ENCODE measurements at regions not wholly inside any gene's neighbourhood (a gene's known extent, or its start where the extent isn't known, plus 50 kb on each side); places are given as distances from the start of the nearest gene placed in this dataset.
"Not testable (repeated sequence)": the region's sequence is repeated elsewhere in the genome, so short reads cannot be mapped to it uniquely, and the experiment has no call there.

GRCh38 chr12:23083267-23083666 is 458.3 kb downstream of the ETNK1 start:
- no peak for DNase-seq

GRCh38 chr12:23084236-23084995 is 459.4 kb downstream of the ETNK1 start:
- no peak for DNase-seq

- no peak for DNase-seq
These were observed 463.6 kb downstream of the ETNK1 start for GRCh38 chr12:23088594-23088993.

GRCh38 chr12:23093488-23093887 is 468.5 kb downstream of the ETNK1 start:
- DNase-seq = no peak

- no peak for DNase-seq
These were observed 471.4 kb downstream of the ETNK1 start for GRCh38 chr12:23096321-23096720.

GRCh38 chr12:23098110-23098509 is 473.1 kb downstream of the ETNK1 start:
- DNase-seq = no peak

- DNase-seq = no peak
These were observed 473.5 kb downstream of the ETNK1 start for GRCh38 chr12:23098517-23098916.

- DNase-seq = no peak
These were observed 474.1 kb downstream of the ETNK1 start for GRCh38 chr12:23099104-23099503.

- no peak for DNase-seq
These were observed 474.6 kb downstream of the ETNK1 start for GRCh38 chr12:23099604-23100003.

- no peak for DNase-seq
These were observed 484.0 kb downstream of the ETNK1 start for GRCh38 chr12:23108957-23109356.

GRCh38 chr12:23113781-23114180 is 488.8 kb downstream of the ETNK1 start:
- DNase-seq = no peak

GRCh38 chr12:23115984-23116383 is 491.0 kb downstream of the ETNK1 start:
- no peak for DNase-seq

- no peak for DNase-seq
These were observed 501.8 kb downstream of the ETNK1 start for GRCh38 chr12:23126794-23127193.

GRCh38 chr12:23127701-23128100 is 502.7 kb downstream of the ETNK1 start:
- DNase-seq = no peak

GRCh38 chr12:23128462-23128861 is 503.5 kb downstream of the ETNK1 start:
- DNase-seq = no peak

GRCh38 chr12:23132357-23132756 is 507.4 kb downstream of the ETNK1 start:
- DNase-seq = no peak

GRCh38 chr12:23133471-23133870 is 508.5 kb downstream of the ETNK1 start:
- DNase-seq = no peak

GRCh38 chr12:23139026-23139425 is 514.1 kb downstream of the ETNK1 start:
- no peak for DNase-seq

GRCh38 chr12:23140710-23141109 is 515.7 kb downstream of the ETNK1 start:
- peak; percentile 4 to 10 for DNase-seq

- DNase-seq = no peak
These were observed 516.4 kb downstream of the ETNK1 start for GRCh38 chr12:23141335-23141734.

GRCh38 chr12:23146070-23146469 is 521.1 kb downstream of the ETNK1 start:
- DNase-seq = not testable (repeated sequence)

- no peak for DNase-seq
These were observed 543.5 kb downstream of the ETNK1 start for GRCh38 chr12:23168459-23168858.

- DNase-seq = no peak
These were observed 544.2 kb downstream of the ETNK1 start for GRCh38 chr12:23169012-23169695.

- no peak for DNase-seq
These were observed 544.7 kb downstream of the ETNK1 start for GRCh38 chr12:23169696-23170013.
